ENCODE measurements at regions not wholly inside any gene's neighbourhood (a gene's known extent, or its start where the extent isn't known, plus 50 kb on each side); places are given as distances from the start of the nearest gene placed in this dataset.
A peak's percentile ranks its signal among the peaks of the same experiment; 100 is the strongest.
"Not testable (repeated sequence)": the region's sequence is repeated elsewhere in the genome, so short reads cannot be mapped to it uniquely, and the experiment has no call there.

DNA sequence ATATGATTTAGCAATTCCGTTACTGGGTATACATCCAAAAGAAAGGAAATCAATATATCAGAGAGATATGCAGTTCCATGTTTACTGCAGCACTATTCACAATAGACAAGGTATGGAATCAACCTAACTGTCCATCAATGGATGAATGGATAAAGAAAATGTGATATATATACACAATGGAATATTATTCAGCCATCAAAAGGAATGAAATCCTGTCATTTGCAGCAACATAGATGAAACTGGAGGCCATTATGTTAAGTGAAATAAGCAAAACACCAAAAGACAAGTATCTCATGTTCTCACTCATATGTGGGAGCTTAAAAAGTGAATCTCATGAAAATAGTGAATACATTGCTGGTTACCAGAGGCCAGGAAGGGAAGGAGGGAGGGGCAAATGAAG is 390.8 kb downstream of the ZFHX3 start:
- no peak for DNase-seq (ENCODE audit: low spot score)

DNA sequence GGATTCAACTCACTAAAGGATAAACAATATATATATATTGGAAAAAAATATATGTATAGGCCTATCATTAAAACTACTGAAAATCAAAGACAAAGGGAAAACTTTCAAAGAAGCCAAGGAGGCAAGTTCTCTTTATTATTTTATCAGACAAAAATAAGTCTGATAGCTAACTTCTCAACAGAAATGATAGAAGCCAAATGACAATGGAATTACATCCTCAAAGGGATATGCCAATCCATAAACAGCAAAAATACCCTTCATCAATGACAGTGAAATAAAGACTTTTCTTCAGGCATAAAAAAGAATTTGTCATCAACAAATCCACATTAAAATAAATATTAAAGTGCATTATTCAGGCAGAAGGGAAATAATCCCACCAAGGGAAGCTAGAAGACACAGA is 393.4 kb downstream of the ZFHX3 start:
- no peak for DNase-seq (ENCODE audit: low spot score)

DNA sequence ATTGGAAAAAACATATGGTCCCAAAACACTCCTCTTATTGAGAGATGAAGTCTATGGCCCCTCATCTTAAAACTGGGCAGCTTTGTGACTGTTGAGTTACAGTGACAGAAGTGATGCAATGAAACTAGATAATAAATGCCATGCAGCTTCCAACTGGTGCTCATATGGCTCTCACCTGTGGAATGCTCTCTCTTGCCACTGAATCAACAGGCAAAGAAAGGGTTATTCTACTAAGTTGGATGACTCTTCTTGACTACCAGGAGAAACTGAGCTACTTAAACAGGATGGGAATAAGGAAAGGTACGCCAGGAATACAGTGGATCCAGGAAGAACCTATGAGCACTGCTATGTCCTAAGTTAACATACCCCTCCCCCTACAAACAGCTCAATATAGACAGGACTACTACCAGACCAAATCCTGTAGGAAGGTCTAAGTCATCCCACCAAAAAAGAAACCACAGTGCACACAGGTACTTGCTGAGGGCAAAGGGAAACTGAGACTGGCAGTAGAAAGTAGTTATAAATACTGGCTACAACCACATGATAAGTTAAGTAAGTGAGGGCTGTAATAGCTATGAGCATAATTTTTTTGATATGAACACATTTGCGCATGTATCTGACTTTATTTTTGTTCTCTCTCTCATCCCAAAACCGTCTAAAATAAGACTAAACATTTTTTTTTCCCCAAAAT is 398.5 kb downstream of the ZFHX3 start:
- no peak for DNase-seq (ENCODE audit: low spot score)

DNA sequence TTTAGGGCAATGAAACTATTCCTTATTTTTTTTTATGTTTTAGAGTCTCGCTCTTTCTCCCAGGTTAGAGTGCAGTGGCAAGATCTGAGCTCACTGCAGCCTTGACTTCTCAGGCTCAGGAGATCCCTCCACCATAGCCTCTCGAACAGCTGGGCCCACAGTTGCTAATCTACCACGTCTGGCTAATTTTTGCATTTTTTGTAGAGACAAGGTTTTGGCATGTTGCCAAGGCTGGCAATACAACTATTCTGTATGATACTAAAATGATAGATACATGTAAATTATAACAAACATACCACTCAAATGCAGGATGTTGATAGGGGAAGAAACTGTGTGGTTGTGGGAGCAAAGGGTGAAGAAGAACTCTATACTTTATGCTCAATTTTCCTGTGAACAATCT is 401.3 kb downstream of the ZFHX3 start:
- DNase-seq (ENCODE audit: low spot score), result no peak

DNA sequence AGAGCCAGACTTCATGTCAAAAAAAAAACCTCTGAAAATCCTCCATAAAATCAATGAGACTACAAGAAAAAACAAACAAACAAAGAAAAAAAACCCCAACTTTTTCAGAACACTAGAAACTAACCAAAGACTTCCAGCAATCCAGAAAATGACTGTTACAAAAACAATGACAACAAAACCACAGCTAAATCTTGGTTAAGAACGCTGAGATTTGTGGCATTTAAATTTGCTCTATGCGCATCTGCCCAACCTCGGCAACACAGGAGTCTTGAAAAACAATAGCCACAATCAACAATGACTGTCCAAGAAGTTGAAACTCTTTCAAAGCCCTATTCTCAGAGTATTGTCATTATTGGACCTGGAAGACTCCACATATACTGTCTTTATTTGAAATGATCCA is 402.4 kb downstream of the ZFHX3 start:
- DNase-seq (ENCODE audit: low spot score), result no peak

DNA sequence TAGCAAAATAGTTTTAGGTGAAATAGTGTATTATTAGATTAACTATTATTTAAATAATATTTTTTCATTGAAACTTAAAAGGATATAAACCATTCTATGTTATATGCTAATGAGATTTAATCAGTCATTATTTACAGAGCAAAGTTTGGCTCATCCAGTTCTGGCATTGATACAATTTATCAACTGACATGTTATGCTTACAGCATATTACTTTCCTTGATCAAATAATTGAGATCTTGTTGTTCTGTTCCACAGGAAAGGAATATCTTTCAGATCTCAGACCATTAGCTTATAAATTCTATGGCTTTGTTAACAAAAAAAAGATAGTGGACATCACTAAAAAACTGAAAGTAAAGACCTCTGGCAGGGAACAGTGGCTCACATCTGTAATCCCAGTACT is 403.0 kb downstream of the ZFHX3 start:
- no peak for DNase-seq (ENCODE audit: low spot score)

DNA sequence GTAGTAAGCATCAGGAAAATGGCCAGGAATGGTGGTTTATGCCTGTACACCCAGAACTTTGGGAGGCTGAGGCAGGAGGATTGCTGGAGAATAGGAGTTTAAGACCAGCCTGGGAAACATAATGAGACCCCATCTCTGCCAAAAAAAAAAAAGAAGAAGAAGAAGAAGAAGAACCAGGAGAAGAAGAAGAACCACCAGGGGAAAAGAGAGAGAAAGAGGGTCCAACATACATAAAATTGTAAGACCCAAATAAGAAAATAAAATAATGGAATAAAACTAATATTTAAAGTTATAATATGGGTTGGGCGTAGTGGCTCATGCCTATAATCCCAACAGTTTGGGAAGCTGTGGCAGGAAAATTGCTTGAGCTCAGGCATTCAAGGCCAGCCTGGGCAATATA is 408.4 kb downstream of the ZFHX3 start:
- DNase-seq (ENCODE audit: low spot score), result no peak

DNA sequence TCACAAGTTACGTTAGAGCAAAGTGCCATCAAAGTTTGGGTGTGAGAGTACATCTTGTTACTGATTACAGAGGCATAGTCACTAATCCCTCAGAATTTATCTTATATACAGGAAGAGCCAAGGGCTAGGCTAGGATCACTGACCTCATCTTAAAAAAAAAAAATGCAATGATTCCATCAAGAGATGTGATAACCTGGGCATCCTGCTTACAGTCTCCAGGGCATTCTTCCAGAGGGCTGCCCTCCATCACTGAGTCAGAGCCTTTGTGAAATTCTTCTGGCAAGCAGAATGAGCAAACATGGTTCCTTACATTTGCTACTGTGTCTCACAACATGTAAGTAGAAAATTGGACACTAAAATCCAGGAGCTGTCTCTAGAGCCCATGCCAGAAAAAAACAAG is 410.6 kb downstream of the ZFHX3 start:
- peak; percentile 37 for DNase-seq (ENCODE audit: low spot score)

DNA sequence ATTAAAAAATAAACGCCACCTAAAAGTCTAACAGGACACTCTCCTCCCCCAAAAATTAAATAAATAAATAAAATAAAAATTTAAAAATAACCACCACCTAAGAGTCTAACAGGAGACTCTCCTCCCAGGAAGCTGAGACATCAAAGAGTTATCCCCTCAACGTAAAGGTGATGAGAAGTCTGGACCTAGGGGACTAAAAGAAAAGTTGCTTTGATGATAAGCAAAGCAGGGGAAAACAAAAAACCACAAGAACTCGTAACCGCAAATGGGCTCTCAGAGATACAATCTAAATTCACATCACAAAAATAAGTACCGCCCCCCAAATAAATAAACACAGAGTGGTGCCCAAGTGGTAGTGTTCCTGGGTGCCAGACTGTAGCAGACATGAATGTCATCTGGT is 412.2 kb downstream of the ZFHX3 start:
- no peak for DNase-seq (ENCODE audit: low spot score)

DNA sequence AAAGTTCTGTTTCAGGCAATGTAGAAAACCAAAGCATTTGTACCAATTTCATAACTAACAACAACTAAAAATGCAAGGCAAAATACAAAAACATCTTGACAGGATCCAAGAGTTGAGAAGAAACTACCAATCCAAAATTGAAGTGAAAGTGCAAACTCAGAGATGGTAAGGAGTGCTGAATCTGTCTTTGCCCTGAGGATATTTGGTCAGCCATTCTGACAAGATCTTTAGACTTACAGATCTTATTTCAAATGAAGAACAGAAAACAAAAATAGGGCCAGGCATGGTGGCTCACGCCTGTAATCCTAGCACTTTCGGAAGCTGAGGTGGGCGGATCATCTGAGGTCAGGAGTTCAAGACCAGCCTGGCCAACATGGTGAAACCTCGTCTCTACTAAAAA is 412.8 kb downstream of the ZFHX3 start:
- DNase-seq (ENCODE audit: low spot score), result no peak

DNA sequence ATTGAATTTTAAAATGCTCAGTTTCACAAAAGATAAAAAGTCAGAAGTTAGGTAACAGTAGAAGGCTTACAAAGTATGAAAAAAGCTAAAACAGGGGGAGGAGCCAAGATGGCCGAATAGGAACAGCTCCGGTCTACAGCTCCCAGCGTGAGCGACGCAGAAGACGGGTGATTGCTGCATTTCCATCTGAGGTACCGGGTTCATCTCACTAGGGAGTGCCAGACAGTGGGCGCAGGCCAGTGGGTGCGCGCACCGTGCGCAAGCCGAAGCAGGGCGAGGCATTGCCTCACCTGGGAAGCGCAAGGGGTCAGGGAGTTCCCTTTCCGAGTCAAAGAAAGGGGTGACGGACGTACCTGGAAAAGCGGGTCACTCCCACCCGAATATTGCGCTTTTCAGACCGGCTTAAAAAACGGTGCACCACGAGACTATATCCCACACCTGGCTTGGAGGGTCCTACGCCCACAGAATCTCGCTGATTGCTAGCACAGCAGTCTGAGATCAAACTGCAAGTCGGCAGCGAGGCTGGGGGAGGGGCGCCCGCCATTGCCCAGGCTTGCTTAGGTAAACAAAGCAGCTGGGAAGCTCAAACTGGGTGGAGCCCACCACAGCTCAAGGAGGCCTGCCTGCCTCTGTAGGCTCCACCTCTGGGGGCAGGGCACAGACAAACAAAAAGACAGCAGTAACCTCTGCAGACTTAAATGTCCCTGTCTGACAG is 420.6 kb downstream of the ZFHX3 start:
- DNase-seq (ENCODE audit: low spot score), result not testable (repeated sequence)

DNA sequence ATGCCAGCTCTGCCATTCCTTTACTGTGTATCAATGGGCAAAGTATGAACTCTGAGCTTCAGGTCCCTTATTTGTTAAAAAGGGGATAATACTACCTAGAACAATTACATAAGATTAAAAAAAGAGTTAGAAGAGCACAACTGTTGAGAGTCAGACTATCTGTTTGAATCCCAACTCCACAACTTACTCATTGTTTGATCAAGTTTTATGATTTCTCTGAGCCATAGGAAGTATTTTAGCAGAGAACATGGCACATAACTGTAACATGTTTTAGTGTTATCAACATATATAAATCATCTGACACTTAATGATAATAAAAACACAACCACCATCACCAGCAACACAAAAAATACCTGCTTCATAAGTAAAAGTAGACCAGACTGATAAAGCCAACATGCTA is 421.3 kb downstream of the ZFHX3 start:
- DNase-seq (ENCODE audit: low spot score), result no peak

DNA sequence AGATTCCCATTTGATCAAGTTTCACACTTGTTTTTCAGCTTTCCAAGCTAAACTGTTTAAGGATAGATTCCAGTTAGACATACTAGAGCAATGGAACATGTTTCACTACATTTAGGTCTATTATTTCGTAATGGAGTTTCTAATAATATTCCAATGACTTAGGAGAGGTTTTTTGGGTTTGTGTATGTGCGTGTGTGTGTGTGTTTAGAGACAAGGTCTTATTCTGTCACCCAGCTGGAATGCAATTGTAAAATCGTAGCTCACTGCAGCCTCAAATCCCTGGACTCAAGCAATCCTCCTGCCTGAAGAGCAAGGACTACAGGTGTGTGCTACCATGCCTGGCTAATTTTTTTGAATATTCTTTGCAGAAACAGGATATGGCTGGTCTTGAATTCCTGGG is 426.3 kb downstream of the ZFHX3 start:
- DNase-seq (ENCODE audit: low spot score), result no peak

DNA sequence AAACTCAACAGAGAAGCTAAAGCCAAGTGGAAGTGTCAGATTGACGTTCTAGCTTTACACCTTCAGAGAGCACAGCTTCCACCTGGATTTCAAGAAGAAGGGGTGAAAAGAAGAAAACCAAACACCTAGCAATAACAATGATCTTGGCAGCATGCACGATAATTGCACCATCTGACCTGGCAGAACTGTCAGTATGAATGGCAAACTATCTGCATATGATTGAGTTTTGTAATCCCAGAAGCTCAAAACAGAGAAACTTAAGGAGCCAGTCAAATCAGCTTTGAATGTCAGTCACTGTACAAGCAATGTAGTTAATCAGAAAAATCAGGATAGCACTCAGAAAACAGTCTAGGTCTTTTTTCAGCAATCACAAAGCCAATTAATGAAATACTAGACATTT is 427.1 kb downstream of the ZFHX3 start:
- DNase-seq (ENCODE audit: low spot score), result no peak

DNA sequence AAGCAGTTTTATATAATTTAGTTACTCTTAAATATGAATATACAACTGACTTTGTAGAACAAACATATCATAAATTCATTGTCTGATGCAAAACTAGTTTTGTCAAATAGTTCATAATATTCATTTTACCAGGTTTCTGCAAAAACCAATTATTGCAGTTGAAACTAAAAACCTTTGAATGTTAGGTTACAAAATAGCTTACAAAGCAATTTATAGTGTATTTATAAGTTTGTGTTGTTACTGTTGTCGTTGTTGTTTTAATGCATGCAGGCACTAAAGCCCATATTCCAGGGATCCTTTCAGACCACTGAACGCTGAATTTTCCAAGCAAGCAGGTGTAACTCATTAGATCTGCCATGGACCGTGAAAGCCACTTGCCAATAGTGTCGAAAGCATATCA is 427.6 kb downstream of the ZFHX3 start:
- no peak for DNase-seq (ENCODE audit: low spot score)

DNA sequence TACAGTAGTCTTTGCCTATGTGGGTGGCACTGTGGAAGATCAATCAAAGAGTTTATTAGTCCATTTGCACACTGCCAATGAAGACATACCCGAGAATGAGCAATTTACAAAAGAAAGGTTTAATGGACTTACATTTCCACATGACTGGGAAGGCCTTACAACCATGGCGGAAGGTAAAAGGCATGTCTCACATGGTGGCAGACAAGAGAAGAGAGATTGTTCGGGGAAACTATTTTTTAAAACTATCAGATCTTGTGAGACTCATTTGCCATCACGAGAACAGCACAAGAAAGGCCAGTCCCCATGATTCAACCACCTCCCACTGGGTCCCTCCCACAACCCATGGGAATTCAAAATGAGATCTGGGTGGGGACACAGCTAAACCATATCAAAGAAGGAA is 432.1 kb downstream of the ZFHX3 start:
- DNase-seq (ENCODE audit: low spot score), result no peak

DNA sequence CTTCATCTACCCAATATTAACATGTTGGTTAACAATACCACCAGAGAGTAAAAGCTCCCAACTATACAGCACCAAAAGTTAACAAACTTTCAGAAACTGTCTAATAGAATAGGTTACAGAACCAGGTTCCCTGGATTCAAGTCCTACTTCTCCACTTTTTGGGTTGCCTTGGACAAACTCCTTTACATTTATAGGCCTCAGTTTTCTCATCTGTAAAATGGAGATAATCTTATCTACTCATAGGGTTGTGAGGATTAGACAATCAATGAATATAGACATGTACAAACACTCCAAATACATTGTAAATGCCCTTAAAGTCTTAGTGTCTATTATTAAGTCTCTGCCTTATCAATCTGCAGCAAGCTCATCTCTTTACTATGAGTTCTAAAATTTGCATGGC is 435.2 kb downstream of the ZFHX3 start:
- DNase-seq (ENCODE audit: low spot score), result no peak

DNA sequence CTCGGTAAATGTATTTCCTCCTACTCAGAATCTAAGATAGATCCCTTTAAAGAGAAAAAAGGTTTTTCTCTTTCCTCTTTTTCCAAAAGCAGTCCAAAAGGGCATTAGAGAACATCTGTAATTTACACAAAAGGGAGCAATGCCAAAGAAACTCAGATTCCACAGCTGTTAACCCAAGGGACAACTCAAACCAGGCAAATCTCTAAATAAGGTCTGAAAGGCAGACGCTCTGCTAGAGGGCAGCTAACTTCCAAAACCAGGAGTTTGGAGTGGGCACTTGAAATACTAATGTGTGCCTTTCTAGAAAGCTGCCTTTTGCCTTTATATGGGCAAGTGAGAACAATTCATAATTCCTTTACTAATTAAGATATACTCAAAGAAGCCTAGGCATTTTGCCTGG is 435.7 kb downstream of the ZFHX3 start:
- DNase-seq (ENCODE audit: low spot score), result no peak

DNA sequence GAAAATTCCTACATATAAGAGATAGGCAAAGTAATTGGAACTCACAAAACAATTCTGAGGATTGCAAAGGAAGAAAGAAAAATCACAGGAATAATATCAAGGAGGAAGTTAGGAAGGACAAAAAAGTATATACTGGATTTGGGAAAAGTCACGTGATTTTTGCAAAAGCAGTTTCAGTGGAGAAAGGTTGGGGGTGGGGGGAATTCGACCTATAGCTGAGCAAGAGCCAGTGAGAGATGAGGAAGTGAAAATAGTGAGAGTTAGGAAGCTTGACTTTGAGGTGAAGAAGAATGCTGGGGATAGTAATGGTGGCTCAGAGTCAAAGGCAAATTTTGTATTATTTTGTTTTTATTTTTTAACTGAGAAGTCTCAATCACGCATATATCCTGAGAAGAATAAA is 438.0 kb upstream of the PMFBP1 start:
- no peak for DNase-seq (ENCODE audit: low spot score)

DNA sequence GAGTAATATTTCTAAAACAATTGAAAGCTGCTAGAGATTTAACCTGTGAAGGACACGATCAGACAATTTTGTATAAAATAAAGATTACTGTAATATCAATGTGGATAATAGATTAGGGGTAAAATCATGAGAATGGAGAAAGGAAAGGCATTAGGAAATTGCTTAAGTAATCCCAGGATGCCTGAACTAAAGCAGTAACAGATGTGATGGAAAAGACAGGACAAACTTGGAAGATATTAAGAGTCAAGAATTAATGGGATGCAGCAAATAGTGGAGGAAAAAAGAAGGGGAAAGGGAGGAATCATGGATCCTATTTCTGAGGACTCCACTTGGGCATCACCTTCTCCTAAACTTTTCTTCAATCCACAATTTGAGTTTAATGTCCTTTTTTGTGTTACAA is 437.1 kb upstream of the PMFBP1 start:
- DNase-seq (ENCODE audit: low spot score), result no peak

DNA sequence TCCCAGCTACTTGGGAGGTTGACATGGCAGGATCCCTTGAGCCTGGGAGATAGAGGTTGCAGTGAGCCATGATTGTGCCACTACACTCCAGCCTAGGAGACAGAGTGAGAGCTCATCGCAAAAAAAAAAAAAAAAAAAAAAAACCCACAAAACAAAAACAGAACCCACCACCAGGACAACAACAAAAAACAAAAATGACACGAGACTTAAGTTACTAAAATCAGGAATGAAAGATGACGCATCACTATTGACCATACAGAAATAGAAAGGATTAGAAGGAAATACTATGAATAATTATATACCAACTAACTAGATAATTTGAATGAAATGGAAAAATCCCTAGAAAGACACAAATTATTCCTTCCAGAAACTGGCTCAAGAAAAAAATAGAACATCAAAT is 432.4 kb upstream of the PMFBP1 start:
- DNase-seq (ENCODE audit: low spot score), result no peak

DNA sequence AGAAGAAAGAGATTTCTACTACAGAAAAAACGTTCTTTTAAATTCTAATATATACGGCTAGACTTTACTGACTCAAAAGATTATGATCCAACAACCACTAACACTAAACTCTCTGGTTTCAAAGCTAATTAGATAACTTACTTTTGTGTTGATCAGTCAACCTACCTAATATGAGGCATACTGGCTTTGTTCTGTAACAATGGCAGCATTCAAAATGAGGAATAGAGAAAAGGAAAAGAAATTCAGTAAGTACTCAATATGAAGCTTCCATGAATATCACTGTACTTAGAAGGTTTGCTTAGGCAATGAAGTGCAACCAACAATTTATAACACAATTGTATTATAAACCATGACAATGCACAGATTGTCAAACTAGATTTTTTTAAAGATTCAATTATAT is 430.5 kb upstream of the PMFBP1 start:
- DNase-seq (ENCODE audit: low spot score), result no peak

DNA sequence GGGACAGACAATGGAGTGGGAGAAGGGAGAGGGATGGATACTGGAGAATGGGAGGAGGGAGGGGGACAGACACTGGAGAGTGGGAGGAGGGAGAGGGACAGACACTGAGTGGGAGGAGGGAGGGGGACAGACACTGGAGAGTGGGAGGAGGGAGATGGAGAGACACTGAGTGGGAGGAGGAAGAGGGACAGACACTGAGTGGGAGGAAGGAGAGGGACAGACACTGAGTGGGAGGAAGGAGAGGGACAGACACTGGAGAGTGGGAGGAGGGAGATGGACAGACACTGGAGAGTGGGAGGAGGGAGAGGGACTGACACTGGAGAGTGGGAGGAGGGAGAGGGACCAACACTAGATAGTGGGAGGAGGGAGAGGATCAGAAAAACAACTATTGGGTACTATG is 426.7 kb upstream of the PMFBP1 start:
- DNase-seq (ENCODE audit: low spot score), result no peak

DNA sequence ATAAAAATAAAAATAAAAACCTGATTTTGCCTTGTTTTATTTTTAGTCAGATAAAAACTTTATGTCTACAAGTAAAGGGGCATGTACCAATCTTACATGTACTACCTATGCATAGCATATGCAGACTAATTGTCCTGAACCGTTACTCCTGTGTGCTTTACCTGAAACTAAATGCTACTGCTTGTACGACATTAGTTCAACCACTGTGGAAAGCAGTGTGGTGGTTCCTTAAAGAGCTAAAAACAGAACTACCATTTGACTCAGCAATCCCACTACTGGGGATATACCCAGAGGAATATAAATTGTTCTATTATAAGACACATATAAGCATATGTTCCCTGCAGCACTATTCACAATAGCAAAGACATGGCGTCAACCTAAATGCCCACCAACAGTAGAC is 426.0 kb upstream of the PMFBP1 start:
- DNase-seq (ENCODE audit: low spot score), result no peak

All from AG08396 (cell line).